PFSK-1 (cell line): ENCODE measurements at regions not wholly inside any gene's neighbourhood (a gene's known extent, or its start where the extent isn't known, plus 50 kb on each side); places are given as distances from the start of the nearest gene placed in this dataset.

Experiments
- FOXP2 ChIP-seq: optimal IDR thresholded peaks from 2 replicates; pipeline ENCODE3; 2011; ENCODE audit warnings: borderline replicate concordance, control low read depth, inconsistent platforms; ENCODE audit not compliant: insufficient read depth; ENCODE audit errors: extremely low read length, extremely low read depth
- POLR2AphosphoS5 ChIP-seq: IDR thresholded peaks from 2 replicates; pipeline ENCODE4 v1.6.1; 2012; ENCODE audit warnings: low read depth, mild to moderate bottlenecking, control low read depth, low read length, moderate library complexity
- SIN3A ChIP-seq: IDR thresholded peaks from 2 replicates; pipeline ENCODE4 v1.6.1; 2012; ENCODE audit warnings: mild to moderate bottlenecking, low read length, moderate library complexity, borderline replicate concordance; ENCODE audit not compliant: insufficient read depth
- TAF1 ChIP-seq: IDR thresholded peaks from 2 replicates; pipeline ENCODE4 v1.6.1; 2012; ENCODE audit warnings: low read length, control low read depth, borderline replicate concordance; ENCODE audit not compliant: insufficient read depth
- TF ChIP-seq, protein P1 (sequence below), 2 experiments: IDR thresholded peaks; 2 replicates each; pipeline versions ENCODE4 v1.6.1 to v1.8.0; 2011 to 2012; ENCODE audit warnings: low read depth in 2 of 2, low read length in 2 of 2, control low read depth in 1 of 2, inconsistent platforms in 1 of 2, mild to moderate bottlenecking in 1 of 2, moderate library complexity in 1 of 2; ENCODE audit not compliant: insufficient read depth in 1 of 2

DNA sequence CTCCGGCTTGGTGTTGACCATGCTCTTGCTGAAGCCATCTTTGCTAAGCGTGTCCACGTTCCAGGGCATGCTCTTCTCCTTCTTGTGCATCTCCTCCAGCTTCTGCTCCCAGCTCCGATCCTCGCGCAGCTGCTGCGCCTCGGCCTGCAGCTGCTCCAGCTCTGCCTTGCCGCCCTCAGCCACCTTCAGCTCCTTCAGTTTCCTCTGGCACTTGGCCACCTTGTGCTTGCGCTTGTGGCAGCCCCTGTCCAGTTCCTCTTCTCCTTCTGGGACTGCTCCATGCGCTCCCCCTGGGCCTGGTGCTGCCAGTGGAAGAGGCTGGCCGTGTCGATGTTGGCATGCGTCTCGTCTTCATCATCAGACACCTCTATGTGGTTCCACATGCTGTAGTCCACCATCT, 128.3 kb upstream of the CLINT1 start:
- no peak for TF ChIP-seq POLR2AphosphoS5
- TF ChIP-seq, protein P1, sequence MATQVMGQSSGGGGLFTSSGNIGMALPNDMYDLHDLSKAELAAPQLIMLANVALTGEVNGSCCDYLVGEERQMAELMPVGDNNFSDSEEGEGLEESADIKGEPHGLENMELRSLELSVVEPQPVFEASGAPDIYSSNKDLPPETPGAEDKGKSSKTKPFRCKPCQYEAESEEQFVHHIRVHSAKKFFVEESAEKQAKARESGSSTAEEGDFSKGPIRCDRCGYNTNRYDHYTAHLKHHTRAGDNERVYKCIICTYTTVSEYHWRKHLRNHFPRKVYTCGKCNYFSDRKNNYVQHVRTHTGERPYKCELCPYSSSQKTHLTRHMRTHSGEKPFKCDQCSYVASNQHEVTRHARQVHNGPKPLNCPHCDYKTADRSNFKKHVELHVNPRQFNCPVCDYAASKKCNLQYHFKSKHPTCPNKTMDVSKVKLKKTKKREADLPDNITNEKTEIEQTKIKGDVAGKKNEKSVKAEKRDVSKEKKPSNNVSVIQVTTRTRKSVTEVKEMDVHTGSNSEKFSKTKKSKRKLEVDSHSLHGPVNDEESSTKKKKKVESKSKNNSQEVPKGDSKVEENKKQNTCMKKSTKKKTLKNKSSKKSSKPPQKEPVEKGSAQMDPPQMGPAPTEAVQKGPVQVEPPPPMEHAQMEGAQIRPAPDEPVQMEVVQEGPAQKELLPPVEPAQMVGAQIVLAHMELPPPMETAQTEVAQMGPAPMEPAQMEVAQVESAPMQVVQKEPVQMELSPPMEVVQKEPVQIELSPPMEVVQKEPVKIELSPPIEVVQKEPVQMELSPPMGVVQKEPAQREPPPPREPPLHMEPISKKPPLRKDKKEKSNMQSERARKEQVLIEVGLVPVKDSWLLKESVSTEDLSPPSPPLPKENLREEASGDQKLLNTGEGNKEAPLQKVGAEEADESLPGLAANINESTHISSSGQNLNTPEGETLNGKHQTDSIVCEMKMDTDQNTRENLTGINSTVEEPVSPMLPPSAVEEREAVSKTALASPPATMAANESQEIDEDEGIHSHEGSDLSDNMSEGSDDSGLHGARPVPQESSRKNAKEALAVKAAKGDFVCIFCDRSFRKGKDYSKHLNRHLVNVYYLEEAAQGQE (IDR thresholded peaks at IDR 0.05; ENCODE audit: insufficient read depth in 1 of 2, low read depth in 2 of 2, low read length in 2 of 2): no peak
- TF ChIP-seq FOXP2: no peak
- no peak for TF ChIP-seq SIN3A
- no peak for TF ChIP-seq TAF1

DNA sequence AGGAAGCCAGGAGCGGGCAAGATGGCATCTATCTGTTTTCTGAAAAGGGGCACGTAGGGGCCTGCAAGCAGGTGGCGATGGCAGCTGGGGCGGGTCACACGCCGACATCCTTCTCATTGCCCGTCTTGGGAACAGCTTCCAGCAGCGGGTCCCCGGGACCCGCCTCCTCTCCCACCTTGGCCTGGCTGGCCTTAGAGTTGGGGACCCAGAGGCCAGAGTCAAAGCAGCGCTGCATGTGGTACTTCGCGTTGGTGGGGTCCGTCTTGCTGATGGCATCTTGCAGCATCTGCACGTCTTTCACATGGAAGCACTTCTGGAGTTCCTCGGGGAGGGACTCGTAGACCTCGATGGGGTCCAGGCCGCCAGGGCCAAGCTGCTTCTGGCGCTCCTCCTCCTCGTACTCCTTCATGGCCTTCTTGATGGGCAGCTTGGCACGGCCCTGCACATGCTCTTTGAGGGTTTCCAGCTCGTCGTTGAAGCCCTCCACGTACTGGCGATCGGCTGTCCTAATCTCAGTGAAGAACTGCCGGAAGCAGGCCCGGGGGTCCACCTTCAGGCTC, 127.6 kb upstream of the CLINT1 start:
- TF ChIP-seq FOXP2: no peak
- no peak for TF ChIP-seq TAF1
- TF ChIP-seq SIN3A: no peak
- TF ChIP-seq, protein P1 (IDR thresholded peaks at IDR 0.05; ENCODE audit: insufficient read depth in 1 of 2, low read depth in 2 of 2, low read length in 2 of 2): no peak
- TF ChIP-seq POLR2AphosphoS5: no peak

DNA sequence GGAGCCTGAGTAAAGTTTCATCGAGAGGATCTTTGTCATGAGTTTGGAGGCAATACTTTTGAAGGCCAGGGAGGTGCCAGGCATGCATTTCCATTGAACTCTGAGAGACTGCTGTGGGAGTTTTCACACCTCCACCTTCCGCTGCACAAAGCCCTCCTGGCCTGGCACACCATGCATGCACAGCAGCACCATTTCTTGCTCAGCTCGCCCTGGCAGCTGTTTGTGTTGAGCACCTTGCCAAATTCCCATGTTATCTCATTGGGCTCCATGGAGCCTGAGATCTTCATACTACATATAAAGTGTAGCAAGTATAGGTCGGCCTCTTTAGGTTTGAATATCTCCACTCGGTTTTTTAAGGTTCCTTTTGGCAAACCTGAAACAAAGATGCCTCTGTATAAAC, 125.7 kb upstream of the CLINT1 start:
- no peak for TF ChIP-seq TAF1
- TF ChIP-seq SIN3A: no peak
- TF ChIP-seq, protein P1 (IDR thresholded peaks at IDR 0.05; ENCODE audit: insufficient read depth in 1 of 2, low read depth in 2 of 2, low read length in 2 of 2): no peak
- TF ChIP-seq POLR2AphosphoS5: no peak
- TF ChIP-seq FOXP2: no peak

DNA sequence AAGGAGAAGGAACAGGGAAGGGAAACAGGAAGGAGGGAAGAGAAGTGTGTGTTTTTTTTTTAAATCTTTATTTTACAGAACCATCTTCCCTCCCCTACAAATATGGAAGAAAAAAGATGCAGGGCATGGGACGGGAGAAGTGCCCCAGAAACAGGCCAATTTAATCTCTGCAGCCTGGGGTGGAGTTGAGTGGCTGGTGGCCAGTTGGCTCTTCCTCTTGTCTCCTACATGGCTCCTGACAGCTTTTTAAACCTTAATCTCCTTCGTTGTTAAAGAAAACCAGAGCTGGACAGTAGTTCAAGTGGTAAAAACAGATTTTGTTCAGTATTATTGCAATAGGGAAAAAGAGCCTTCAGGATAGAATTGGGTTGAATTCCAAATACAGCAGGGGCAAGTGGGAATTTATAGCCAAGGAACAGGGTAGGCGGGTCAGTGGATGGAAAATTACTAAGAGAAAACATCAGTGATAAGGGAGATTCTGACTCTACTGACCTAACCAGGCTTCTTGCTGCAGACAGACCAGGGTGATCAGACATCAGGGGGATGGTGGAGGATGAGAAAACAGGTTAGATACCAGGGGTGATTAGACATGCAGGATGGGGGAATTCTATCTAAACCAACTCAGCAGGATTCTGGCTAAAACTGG, 125.1 kb upstream of the CLINT1 start:
- TF ChIP-seq FOXP2 (no peak), POLR2AphosphoS5 (no peak), SIN3A (no peak), TAF1 (no peak)
- TF ChIP-seq, protein P1 (IDR thresholded peaks at IDR 0.05; ENCODE audit: insufficient read depth in 1 of 2, low read depth in 2 of 2, low read length in 2 of 2): no peak
